Ovary (tissue), 7 donors: ENCODE measurements at regions not wholly inside any gene's neighbourhood (a gene's known extent, or its start where the extent isn't known, plus 50 kb on each side); places are given as distances from the start of the nearest gene placed in this dataset.

Experiments used
- DNase-seq, 5 donors: peaks; one replicate each; pipeline ENCODE4 v3.0.0-alpha.2; 2019 to 2020
- H3K27ac ChIP-seq, 2 donors: fragments of 200-600 bp; one replicate each; pipeline versions ENCODE4 v1.5.1 to v1.8.0; 2019 to 2022
- H3K27me3 ChIP-seq: fragments of 200-600 bp; one replicate; pipeline ENCODE4 v1.8.0; 2022
- H3K36me3 ChIP-seq: fragments of 200-600 bp; sonication (generic); one replicate; pipeline ENCODE4 v1.5.1; 2019
- H3K4me1 ChIP-seq: one replicate; pipeline ENCODE4 v1.8.1; 2013; ENCODE audit warnings: mild to moderate bottlenecking, moderate library complexity; ENCODE audit not compliant: insufficient read depth
- H3K4me3 ChIP-seq: fragments of 200-600 bp; sonication (generic); one replicate; pipeline ENCODE4 v1.5.1; 2017
- H3K9me3 ChIP-seq, 2 donors: fragments of 200-600 bp in 1 of 2; sonication (generic) in 1 of 2; one replicate each; pipeline versions ENCODE4 v1.5.1 to v1.8.1; 2013 to 2019; ENCODE audit warnings: mild to moderate bottlenecking in 1 of 2, moderate library complexity in 1 of 2
- CTCF ChIP-seq, 3 donors: fragments of 450-650 bp in 2 of 3; fragments of 200-600 bp in 1 of 3; IDR thresholded peaks; one replicate each; pipeline versions ENCODE4 v1.5.1 to v1.8.0; 2016 to 2022; ENCODE audit warnings: antibody characterized with exemption in 3 of 3, mild to moderate bottlenecking in 1 of 3
- EP300 ChIP-seq: sonication (generic); formaldehyde crosslinking; IDR thresholded peaks from one replicate; pipeline ENCODE4 v1.6.1; 2017; ENCODE audit warnings: antibody characterized with exemption
- POLR2A ChIP-seq: fragments of 450-650 bp; IDR thresholded peaks from one replicate; pipeline ENCODE4 v1.6.1; 2017; ENCODE audit warnings: antibody characterized with exemption, mild to moderate bottlenecking, moderate library complexity
- WGBS, 3 donors: extraction: QIAGEN DNeasy Blood & Tissue Kit in 1 of 3; methylation state at CpG; one replicate each; pipeline versions ENCODE4 v1.1.5 to v1.1.7; 2013 to 2017; 5-methylcytosine and 5-hydroxymethylcytosine counted together
- intact Hi-C, 4 donors: fragments of 100-400 bp; cut with DNase I; formaldehyde crosslinking; loops; one replicate each; pipeline versions ENCODE4 v1.11.0 to v1.15.1; 2022 to 2023
- donor health status: DM: no; HTN: no; CAD: no; lungs with moderate emphysema.
- donor health status: DM: no; HTN: no; CAD: no.
- donor health status: Bipolar disorder and iron deficiency.
- donor health status: DM: no; HTN: no; CAD: no.
- donor health status: DM: yes; HTN: yes; CAD: no.

- intact Hi-C loops, result no loop called here
- Histone ChIP-seq H3K9me3 (no peaks in the 10 kb centered on the region), H3K4me3 (no peak overlapping the region), H3K4me1 (no peaks in the 10 kb centered on the region), H3K27ac (no peak overlapping the region), H3K27me3 (no peaks in the 10 kb centered on the region), H3K36me3 (no peaks in the 10 kb centered on the region)
- no peak for DNase-seq
- TF ChIP-seq CTCF (IDR thresholded peaks at IDR 0.05) (no peak), EP300 (no peak), POLR2A (no peak)
- 74 to 86% (median 80%) methylated on average over 3 of the region's 3 CpGs for WGBS, 3 donors
Observed at GRCh38 chr16:51559901-51560300, 408.8 kb upstream of the SALL1 start.

- Histone ChIP-seq H3K27ac (no peak overlapping the region), H3K36me3 (no peaks in the 10 kb centered on the region), H3K4me1 (no peaks in the 10 kb centered on the region), H3K27me3 (no peaks in the 10 kb centered on the region), H3K4me3 (no peak overlapping the region), H3K9me3 (no peaks in the 10 kb centered on the region)
- no peak for DNase-seq
- TF ChIP-seq CTCF (IDR thresholded peaks at IDR 0.05), result no peak
- no peak for TF ChIP-seq POLR2A
- WGBS, 3 donors, result 87 to 92% (median 87%) methylated on average over 3 of the region's 3 CpGs
- intact Hi-C loops, result no loop called here
Observed at GRCh38 chr16:51557670-51558069, 406.6 kb upstream of the SALL1 start.

- Histone ChIP-seq H3K9me3 (no peaks in the 10 kb centered on the region), H3K36me3 (no peaks in the 10 kb centered on the region), H3K4me1 (no peaks in the 10 kb centered on the region), H3K27ac (no peak overlapping the region), H3K4me3 (no peak overlapping the region), H3K27me3 (no peaks in the 10 kb centered on the region)
- intact Hi-C loops, result no loop called here
- 5 to 8% (median 6%) methylated on average over 9 of the region's 9 CpGs for WGBS, 3 donors
- TF ChIP-seq EP300, result no peak
- no peak for TF ChIP-seq CTCF (IDR thresholded peaks at IDR 0.05)
- no peak for TF ChIP-seq POLR2A
- DNase-seq, result peak; percentile 21 to 65 (median 60)
Observed at GRCh38 chr16:51556694-51557340, 405.7 kb upstream of the SALL1 start.

- Histone ChIP-seq H3K36me3 (no peaks in the 10 kb centered on the region), H3K27ac (no peak overlapping the region), H3K4me3 (no peak overlapping the region), H3K27me3 (no peaks in the 10 kb centered on the region), H3K4me1 (no peaks in the 10 kb centered on the region), H3K9me3 (no peaks in the 10 kb centered on the region)
- WGBS, 3 donors, result 88 to 93% (median 89%) methylated on average over 7 of the region's 7 CpGs
- DNase-seq, result no peak
- TF ChIP-seq EP300 (no peak), POLR2A (no peak), CTCF (IDR thresholded peaks at IDR 0.05) (no peak)
- intact Hi-C loops, result no loop called here
Observed at GRCh38 chr16:51553910-51554309, 402.8 kb upstream of the SALL1 start.
